ENCODE measurements at regions not wholly inside any gene's neighbourhood (a gene's known extent, or its start where the extent isn't known, plus 50 kb on each side); places are given as distances from the start of the nearest gene placed in this dataset.

- ATAC-seq (ENCODE audit: low read depth in 2 of 2) (no peak), DNase-seq (no peak)
- Mint-ChIP-seq H3K27ac (no peak overlapping the region), H3K4me3 (no peak overlapping the region), H3K4me1 (no peaks in the 10 kb centered on the region), H3K36me3 (no peaks in the 10 kb centered on the region), H3K9me3 (peaks cover 0 to 7% (median 4%) of the 10 kb centered on the region in 7 donors), H3K27me3 (no peaks in the 10 kb centered on the region)
Observed at GRCh38 chr14:38108681-38109080, 99.0 kb upstream of the SSTR1 start.

- Mint-ChIP-seq H3K27ac (no peak overlapping the region), H3K4me1 (no peaks in the 10 kb centered on the region), H3K4me3 (no peak overlapping the region), H3K27me3 (no peaks in the 10 kb centered on the region), H3K36me3 (no peaks in the 10 kb centered on the region), H3K9me3 (peaks cover 0 to 5% (median 3%) of the 10 kb centered on the region in 7 donors)
- ATAC-seq (ENCODE audit: low read depth in 2 of 2) (no peak), DNase-seq (no peak)
Observed at GRCh38 chr14:38110258-38110657, 97.4 kb upstream of the SSTR1 start.

- peaks cover 0 to 4% (median 2%) of the 10 kb centered on the region in 7 donors for H3K9me3 Mint-ChIP-seq
- no peak overlapping the region for H3K27ac Mint-ChIP-seq
- no peaks in the 10 kb centered on the region for H3K27me3 Mint-ChIP-seq
- DNase-seq, result no peak
- H3K36me3 Mint-ChIP-seq, result no peaks in the 10 kb centered on the region
- no peak for ATAC-seq (ENCODE audit: low read depth in 2 of 2)
- no peaks in the 10 kb centered on the region for H3K4me1 Mint-ChIP-seq
- H3K4me3 Mint-ChIP-seq, result no peak overlapping the region
Observed at GRCh38 chr14:38111046-38111445, 96.7 kb upstream of the SSTR1 start.

- Mint-ChIP-seq H3K9me3 (peaks cover 0 to 4% (median 0%) of the 10 kb centered on the region in 7 donors), H3K4me1 (no peaks in the 10 kb centered on the region), H3K27ac (no peak overlapping the region), H3K4me3 (peak overlapping the region in 1 of 8 donors; percentile 22), H3K27me3 (no peaks in the 10 kb centered on the region), H3K36me3 (no peaks in the 10 kb centered on the region)
- no peak for DNase-seq
- ATAC-seq (ENCODE audit: low read depth in 2 of 2), result no peak
Observed at GRCh38 chr14:38113546-38113945, 94.2 kb upstream of the SSTR1 start.

GRCh38 chr14:38116895-38117294 lies 90.8 kb upstream of the SSTR1 start:
- no peak overlapping the region for H3K4me3 Mint-ChIP-seq
- H3K27ac Mint-ChIP-seq, result no peak overlapping the region
- ATAC-seq (ENCODE audit: low read depth in 2 of 2) (no peak), DNase-seq (no peak)
- no peaks in the 10 kb centered on the region for H3K27me3 Mint-ChIP-seq
- H3K36me3 Mint-ChIP-seq, result no peaks in the 10 kb centered on the region
- H3K4me1 Mint-ChIP-seq, result peaks cover 0 to under 1% (median 0%) of the 10 kb centered on the region in 3 donors
- peaks cover 0 to 1% (median 0%) of the 10 kb centered on the region in 7 donors for H3K9me3 Mint-ChIP-seq

GRCh38 chr14:38120109-38120508 lies 87.6 kb upstream of the SSTR1 start:
- H3K27ac Mint-ChIP-seq, result no peak overlapping the region
- no peaks in the 10 kb centered on the region for H3K36me3 Mint-ChIP-seq
- no peak for ATAC-seq (ENCODE audit: low read depth in 2 of 2)
- no peak for DNase-seq
- peaks cover 0 to 1% (median 0%) of the 10 kb centered on the region in 7 donors for H3K9me3 Mint-ChIP-seq
- no peaks in the 10 kb centered on the region for H3K27me3 Mint-ChIP-seq
- peaks cover 0 to 12% (median 9%) of the 10 kb centered on the region in 3 donors for H3K4me1 Mint-ChIP-seq
- no peak overlapping the region for H3K4me3 Mint-ChIP-seq

GRCh38 chr14:38121320-38122020 lies 86.2 kb upstream of the SSTR1 start:
- no peak for ATAC-seq (ENCODE audit: low read depth in 2 of 2)
- Mint-ChIP-seq H3K4me3 (no peak overlapping the region), H3K4me1 (peaks cover 0 to 22% (median 21%) of the 10 kb centered on the region in 3 donors), H3K9me3 (peaks cover 0 to 1% (median 0%) of the 10 kb centered on the region in 7 donors), H3K36me3 (no peaks in the 10 kb centered on the region), H3K27me3 (no peaks in the 10 kb centered on the region), H3K27ac (no peak overlapping the region)
- no peak for DNase-seq

- Mint-ChIP-seq H3K27me3 (no peaks in the 10 kb centered on the region), H3K9me3 (peaks cover 0 to 1% (median 0%) of the 10 kb centered on the region in 7 donors), H3K4me1 (peaks cover 0 to 26% (median 21%) of the 10 kb centered on the region in 3 donors), H3K36me3 (no peaks in the 10 kb centered on the region), H3K27ac (no peak overlapping the region), H3K4me3 (peak overlapping the region in 1 of 8 donors; percentile 1)
- ATAC-seq (ENCODE audit: low read depth in 2 of 2) (no peak), DNase-seq (no peak)
Observed at GRCh38 chr14:38122241-38122640, 85.5 kb upstream of the SSTR1 start.

- ATAC-seq (ENCODE audit: low read depth in 2 of 2) (no peak), DNase-seq (no peak)
- Mint-ChIP-seq H3K27ac (no peak overlapping the region), H3K27me3 (no peaks in the 10 kb centered on the region), H3K9me3 (peaks cover 0 to 3% (median 0%) of the 10 kb centered on the region in 7 donors), H3K4me1 (peaks cover 0 to 26% (median 21%) of the 10 kb centered on the region in 3 donors), H3K36me3 (no peaks in the 10 kb centered on the region), H3K4me3 (peak overlapping the region in 1 of 8 donors; percentile 17)
Observed at GRCh38 chr14:38124506-38124905, 83.2 kb upstream of the SSTR1 start.

GRCh38 chr14:38125481-38126037 lies 82.1 kb upstream of the SSTR1 start:
- DNase-seq (no peak), ATAC-seq (ENCODE audit: low read depth in 2 of 2) (peak in 1 of 2 donors; percentile 45)
- Mint-ChIP-seq H3K27me3 (no peaks in the 10 kb centered on the region), H3K4me1 (peaks cover 0 to 26% (median 21%) of the 10 kb centered on the region in 3 donors), H3K36me3 (no peaks in the 10 kb centered on the region), H3K4me3 (peak overlapping the region in 4 of 8 donors; percentile 14 to 48 (median 42)), H3K27ac (no peak overlapping the region), H3K9me3 (peaks cover 0 to 3% (median 0%) of the 10 kb centered on the region in 7 donors)

- Mint-ChIP-seq H3K9me3 (peaks cover 0 to 5% (median 0%) of the 10 kb centered on the region in 7 donors), H3K4me3 (no peak overlapping the region), H3K27me3 (no peaks in the 10 kb centered on the region), H3K27ac (no peak overlapping the region), H3K36me3 (no peaks in the 10 kb centered on the region), H3K4me1 (peaks cover 0 to 26% (median 19%) of the 10 kb centered on the region in 3 donors)
- DNase-seq (no peak), ATAC-seq (ENCODE audit: low read depth in 2 of 2) (no peak)
Observed at GRCh38 chr14:38127356-38127755, 80.3 kb upstream of the SSTR1 start.

- no peaks in the 10 kb centered on the region for H3K27me3 Mint-ChIP-seq
Observed at GRCh38 chr14:38127784-38128183, 79.9 kb upstream of the SSTR1 start.

GRCh38 chr14:38128640-38129039 lies 79.1 kb upstream of the SSTR1 start:
- H3K4me1 Mint-ChIP-seq, result peaks cover 0 to 26% (median 19%) of the 10 kb centered on the region in 3 donors
- H3K4me3 Mint-ChIP-seq, result no peak overlapping the region
- no peaks in the 10 kb centered on the region for H3K27me3 Mint-ChIP-seq
- H3K27ac Mint-ChIP-seq, result no peak overlapping the region
- H3K9me3 Mint-ChIP-seq, result peaks cover 0 to 5% (median 0%) of the 10 kb centered on the region in 7 donors
- no peaks in the 10 kb centered on the region for H3K36me3 Mint-ChIP-seq
- ATAC-seq (ENCODE audit: low read depth in 2 of 2) (no peak), DNase-seq (no peak)

More at GRCh38 chr14:38127784-38128183, 79.9 kb upstream of the SSTR1 start:
- Mint-ChIP-seq H3K4me1 (peaks cover 0 to 26% (median 19%) of the 10 kb centered on the region in 3 donors), H3K9me3 (peaks cover 0 to 5% (median 0%) of the 10 kb centered on the region in 7 donors), H3K36me3 (no peaks in the 10 kb centered on the region), H3K4me3 (no peak overlapping the region), H3K27ac (no peak overlapping the region)
- no peak for DNase-seq
- no peak for ATAC-seq (ENCODE audit: low read depth in 2 of 2)

GRCh38 chr14:38129192-38129591 lies 78.5 kb upstream of the SSTR1 start:
- no peak for DNase-seq
- H3K36me3 Mint-ChIP-seq, result no peaks in the 10 kb centered on the region
- no peak overlapping the region for H3K4me3 Mint-ChIP-seq
- no peak for ATAC-seq (ENCODE audit: low read depth in 2 of 2)
- H3K9me3 Mint-ChIP-seq, result peaks cover 0 to 5% (median 0%) of the 10 kb centered on the region in 7 donors
- H3K27ac Mint-ChIP-seq, result peak overlapping the region in 1 of 6 donors; percentile 35
- H3K4me1 Mint-ChIP-seq, result peaks cover 0 to 26% (median 16%) of the 10 kb centered on the region in 3 donors
- H3K27me3 Mint-ChIP-seq, result no peaks in the 10 kb centered on the region
